Right renal cortex interstitium (tissue), 3 donors: ENCODE measurements at regions not wholly inside any gene's neighbourhood (a gene's known extent, or its start where the extent isn't known, plus 50 kb on each side); places are given as distances from the start of the nearest gene placed in this dataset.

Experiments used
- DNase-seq, 3 donors: peaks; one replicate each; pipeline ENCODE4 v3.0.0-alpha.2; 2013; ENCODE audit warnings: low read depth in 3 of 3, low spot score in 2 of 3

- no peak for DNase-seq
These were observed 507.2 kb upstream of the IGFBP3 start for GRCh38 chr7:46428295-46428694.

GRCh38 chr7:46424934-46425333 lies 503.9 kb upstream of the IGFBP3 start:
- peak in 2 of 3 donors; percentile 10 to 39 for DNase-seq

- no peak for DNase-seq
These were observed 500.6 kb upstream of the IGFBP3 start for GRCh38 chr7:46421441-46422230.

GRCh38 chr7:46414946-46415345 lies 493.9 kb upstream of the IGFBP3 start:
- no peak for DNase-seq

GRCh38 chr7:46411236-46411635 lies 490.2 kb upstream of the IGFBP3 start:
- DNase-seq = no peak

GRCh38 chr7:46407125-46407524 lies 486.1 kb upstream of the IGFBP3 start:
- no peak for DNase-seq

GRCh38 chr7:46397591-46397990 lies 476.5 kb upstream of the IGFBP3 start:
- DNase-seq = no peak

- no peak for DNase-seq
These were observed 475.4 kb upstream of the IGFBP3 start for GRCh38 chr7:46396481-46396880.

- DNase-seq = no peak
These were observed 472.1 kb upstream of the IGFBP3 start for GRCh38 chr7:46393142-46393541.

GRCh38 chr7:46391231-46392201 lies 470.4 kb upstream of the IGFBP3 start:
- peak; percentile 27 to 60 (median 39) for DNase-seq

GRCh38 chr7:46390042-46390441 lies 469.0 kb upstream of the IGFBP3 start:
- DNase-seq = no peak

GRCh38 chr7:46389146-46389545 lies 468.1 kb upstream of the IGFBP3 start:
- DNase-seq = no peak

GRCh38 chr7:46387646-46388045 lies 466.6 kb upstream of the IGFBP3 start:
- no peak for DNase-seq

GRCh38 chr7:46386428-46387399 lies 465.6 kb upstream of the IGFBP3 start:
- no peak for DNase-seq

- DNase-seq = no peak
These were observed 464.7 kb upstream of the IGFBP3 start for GRCh38 chr7:46385662-46386309.

- no peak for DNase-seq
These were observed 462.5 kb upstream of the IGFBP3 start for GRCh38 chr7:46383605-46384004.

- no peak for DNase-seq
These were observed 449.0 kb upstream of the IGFBP3 start for GRCh38 chr7:46369933-46370654.

GRCh38 chr7:46368871-46369270 lies 447.8 kb upstream of the IGFBP3 start:
- no peak for DNase-seq

GRCh38 chr7:46366526-46366925 lies 445.5 kb upstream of the IGFBP3 start:
- no peak for DNase-seq
